CD4-positive, alpha-beta T cell treated with Interleukin-4 for 1 hour (primary cell): ENCODE measurements at regions not wholly inside any gene's neighbourhood (a gene's known extent, or its start where the extent isn't known, plus 50 kb on each side); places are given as distances from the start of the nearest gene placed in this dataset.

Experiments used
- DNase-seq, 2 donors: peaks; one replicate each; pipeline ENCODE4 v3.0.0-alpha.2; 2020 to 2022

GRCh38 chr4:127211650-127212560, 420.9 kb upstream of the INTU start:
- DNase-seq: no peak

- no peak for DNase-seq
Observed at GRCh38 chr4:127212701-127213100, 420.1 kb upstream of the INTU start.

GRCh38 chr4:127214016-127214415, 418.7 kb upstream of the INTU start:
- no peak for DNase-seq

GRCh38 chr4:127214931-127215330, 417.8 kb upstream of the INTU start:
- DNase-seq: no peak

- DNase-seq: no peak
Observed at GRCh38 chr4:127217586-127218229, 415.0 kb upstream of the INTU start.

GRCh38 chr4:127219232-127219631, 413.5 kb upstream of the INTU start:
- no peak for DNase-seq

GRCh38 chr4:127224556-127224955, 408.2 kb upstream of the INTU start:
- no peak for DNase-seq

- no peak for DNase-seq
Observed at GRCh38 chr4:127229855-127230608, 402.7 kb upstream of the INTU start.

- DNase-seq: no peak
Observed at GRCh38 chr4:127236889-127237288, 395.9 kb upstream of the INTU start.

- no peak for DNase-seq
Observed at GRCh38 chr4:127237581-127237980, 395.2 kb upstream of the INTU start.

GRCh38 chr4:127238956-127239475, 393.7 kb upstream of the INTU start:
- no peak for DNase-seq

- no peak for DNase-seq
Observed at GRCh38 chr4:127239902-127240763, 392.6 kb upstream of the INTU start.

- no peak for DNase-seq
Observed at GRCh38 chr4:127240764-127241105, 392.0 kb upstream of the INTU start.

- no peak for DNase-seq
Observed at GRCh38 chr4:127244515-127244914, 388.2 kb upstream of the INTU start.

GRCh38 chr4:127246963-127247952, 385.5 kb upstream of the INTU start:
- no peak for DNase-seq

GRCh38 chr4:127249066-127249766, 383.5 kb upstream of the INTU start:
- DNase-seq: no peak

- DNase-seq: no peak
Observed at GRCh38 chr4:127249767-127250108, 383.0 kb upstream of the INTU start.

GRCh38 chr4:127250577-127250976, 382.2 kb upstream of the INTU start:
- DNase-seq: no peak

- no peak for DNase-seq
Observed at GRCh38 chr4:127251423-127251822, 381.3 kb upstream of the INTU start.

GRCh38 chr4:127256500-127256899, 376.3 kb upstream of the INTU start:
- no peak for DNase-seq

GRCh38 chr4:127261476-127261875, 371.3 kb upstream of the INTU start:
- no peak for DNase-seq
